Stimulated activated CD8-positive, alpha-beta memory T cell treated with anti-CD3 and anti-CD28 coated beads, Interleukin-4, amount 100 ng/mL, for 24 hours (primary cell): ENCODE measurements at regions not wholly inside any gene's neighbourhood (a gene's known extent, or its start where the extent isn't known, plus 50 kb on each side); places are given as distances from the start of the nearest gene placed in this dataset.
"Not testable (repeated sequence)": the region's sequence is repeated elsewhere in the genome, so short reads cannot be mapped to it uniquely, and the experiment has no call there.

ENCODE experiments used
- DNase-seq: peaks from one replicate; pipeline ENCODE4 v3.0.0-alpha.2; 2020; ENCODE audit warnings: low read depth

- DNase-seq = no peak
These were observed 512.1 kb downstream of the IRS2 start for GRCh38 chr13:109274188-109274821.

- no peak for DNase-seq
These were observed 513.0 kb downstream of the IRS2 start for GRCh38 chr13:109273326-109273751.

GRCh38 chr13:109272595-109273325 lies 513.6 kb downstream of the IRS2 start:
- no peak for DNase-seq

- DNase-seq = no peak
These were observed 514.5 kb downstream of the IRS2 start for GRCh38 chr13:109271555-109272541.

- DNase-seq = no peak
These were observed 515.3 kb downstream of the IRS2 start for GRCh38 chr13:109271061-109271460.

- DNase-seq = not testable (repeated sequence)
These were observed 517.0 kb downstream of the IRS2 start for GRCh38 chr13:109269381-109269780.

- not testable (repeated sequence) for DNase-seq
These were observed 517.9 kb downstream of the IRS2 start for GRCh38 chr13:109268492-109268891.

GRCh38 chr13:109267400-109267799 lies 519.0 kb downstream of the IRS2 start:
- not testable (repeated sequence) for DNase-seq

- not testable (repeated sequence) for DNase-seq
These were observed 521.0 kb downstream of the IRS2 start for GRCh38 chr13:109265438-109265742.

GRCh38 chr13:109264603-109265437 lies 521.6 kb downstream of the IRS2 start:
- DNase-seq = not testable (repeated sequence)

- DNase-seq = not testable (repeated sequence)
These were observed 528.6 kb downstream of the IRS2 start for GRCh38 chr13:109257761-109258157.
